DND-41 (cell line): ENCODE measurements at regions not wholly inside any gene's neighbourhood (a gene's known extent, or its start where the extent isn't known, plus 50 kb on each side); places are given as distances from the start of the nearest gene placed in this dataset.

Experiments
- EZH2 ChIP-seq: IDR thresholded peaks from 3 replicates; pipeline ENCODE4 v1.6.1; 2012; ENCODE audit warnings: borderline replicate concordance, low read depth, mild to moderate bottlenecking, moderate library complexity, low read length, inconsistent platforms; ENCODE audit not compliant: severe bottlenecking
- TF ChIP-seq, protein P1 (sequence below): IDR thresholded peaks from 2 replicates; pipeline ENCODE4 v1.5.1; 2012; ENCODE audit warnings: borderline replicate concordance, low read length, moderate library complexity, mild to moderate bottlenecking; ENCODE audit not compliant: poor library complexity, severe bottlenecking; ENCODE audit errors: extremely low read depth

DNA sequence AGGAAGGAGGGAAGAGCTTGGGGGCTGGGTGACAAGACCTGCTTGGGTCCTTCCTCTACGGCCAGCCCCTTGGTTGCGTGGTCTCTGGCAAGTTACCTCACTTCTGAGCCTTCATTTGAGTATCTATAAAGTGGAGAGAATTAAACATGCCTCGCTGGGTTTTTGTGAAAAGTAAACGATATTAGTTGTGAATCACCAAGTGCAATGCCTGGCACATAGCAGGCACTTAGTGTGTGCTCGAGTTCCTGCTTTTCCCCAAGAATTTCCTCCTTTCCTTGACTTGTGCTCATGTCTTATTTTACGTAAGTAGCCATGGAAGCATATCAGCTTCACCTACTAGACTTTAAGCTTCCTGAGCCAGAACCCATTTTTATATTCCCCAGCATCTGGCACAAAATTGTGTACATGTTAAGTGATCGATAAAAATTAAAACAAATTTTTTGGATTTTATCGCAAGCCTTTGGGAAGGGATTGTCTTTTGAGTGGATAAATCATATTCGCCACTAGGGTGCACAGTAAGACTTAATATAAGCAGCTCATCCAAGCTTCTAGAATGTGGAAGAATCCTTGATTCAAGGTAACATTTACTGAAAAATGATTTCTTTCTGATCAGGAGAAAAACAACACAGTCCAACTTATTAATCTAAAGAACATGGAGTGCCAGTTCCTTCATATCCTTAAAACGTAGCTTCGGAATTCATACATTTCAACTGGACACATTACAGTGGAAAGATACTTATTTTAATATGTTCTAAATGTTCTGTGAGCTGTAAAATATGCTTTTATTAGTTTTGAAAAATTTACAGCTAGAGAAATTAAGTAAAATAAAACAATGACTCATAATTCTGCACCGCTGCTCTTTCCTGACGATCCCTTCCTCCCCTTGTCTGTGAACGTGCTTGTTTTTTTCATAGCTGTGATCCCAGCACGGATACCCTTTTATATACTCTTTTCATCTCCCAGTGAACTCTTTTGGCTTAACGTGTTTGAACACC, 62.0 kb downstream of the SLC25A47 start:
- TF ChIP-seq, protein P1, sequence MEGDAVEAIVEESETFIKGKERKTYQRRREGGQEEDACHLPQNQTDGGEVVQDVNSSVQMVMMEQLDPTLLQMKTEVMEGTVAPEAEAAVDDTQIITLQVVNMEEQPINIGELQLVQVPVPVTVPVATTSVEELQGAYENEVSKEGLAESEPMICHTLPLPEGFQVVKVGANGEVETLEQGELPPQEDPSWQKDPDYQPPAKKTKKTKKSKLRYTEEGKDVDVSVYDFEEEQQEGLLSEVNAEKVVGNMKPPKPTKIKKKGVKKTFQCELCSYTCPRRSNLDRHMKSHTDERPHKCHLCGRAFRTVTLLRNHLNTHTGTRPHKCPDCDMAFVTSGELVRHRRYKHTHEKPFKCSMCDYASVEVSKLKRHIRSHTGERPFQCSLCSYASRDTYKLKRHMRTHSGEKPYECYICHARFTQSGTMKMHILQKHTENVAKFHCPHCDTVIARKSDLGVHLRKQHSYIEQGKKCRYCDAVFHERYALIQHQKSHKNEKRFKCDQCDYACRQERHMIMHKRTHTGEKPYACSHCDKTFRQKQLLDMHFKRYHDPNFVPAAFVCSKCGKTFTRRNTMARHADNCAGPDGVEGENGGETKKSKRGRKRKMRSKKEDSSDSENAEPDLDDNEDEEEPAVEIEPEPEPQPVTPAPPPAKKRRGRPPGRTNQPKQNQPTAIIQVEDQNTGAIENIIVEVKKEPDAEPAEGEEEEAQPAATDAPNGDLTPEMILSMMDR, result peak; percentile 75
- TF ChIP-seq EZH2, result no peak
